ENCODE measurements at regions not wholly inside any gene's neighbourhood (a gene's known extent, or its start where the extent isn't known, plus 50 kb on each side); places are given as distances from the start of the nearest gene placed in this dataset.

GRCh38 chr12:125229878-125230530 is 164.8 kb downstream of the AACS start:
- ChIA-PET POLR2A (no interaction called here), CTCF (ENCODE audit: unreplicated experiment) (no interaction called here)
- H3K4me1 ChIP-seq (ENCODE audit: insufficient read depth, low read length, poor library complexity, severe bottlenecking), result no peaks in the 10 kb centered on the region
- H3K36me3 ChIP-seq (ENCODE audit: insufficient read depth, low read length), result no peaks in the 10 kb centered on the region
- no peak for DNase-seq (ENCODE audit: low spot score)
- no peak overlapping the region for H3K4me2 ChIP-seq (ENCODE audit: low read length)
- no peaks in the 10 kb centered on the region for H3K79me2 ChIP-seq (ENCODE audit: insufficient read depth, low read depth, low read length)
- H3K27ac ChIP-seq (ENCODE audit: low read depth, low read length, poor library complexity, severe bottlenecking), result no peak overlapping the region
- BruUV-seq (replicated peaks), result no TSS peak
- H4K20me1 ChIP-seq (ENCODE audit: insufficient read depth, low read length), result no peaks in the 10 kb centered on the region
- H3K4me3 ChIP-seq (ENCODE audit: low read depth, low read length, poor library complexity, severe bottlenecking), result no peak overlapping the region
- no peaks in the 10 kb centered on the region for H3K9me2 ChIP-seq (ENCODE audit: insufficient read depth, low read length)
- peaks cover 6% of the 10 kb centered on the region; the same call in 1 of the 2 replicates for H3K9me3 ChIP-seq (ENCODE audit: low read length)
- H2AFZ ChIP-seq (ENCODE audit: low read length), result no peak overlapping the region
- intact Hi-C loops (cut with micrococcal nuclease; ENCODE audit: unreplicated experiment), result no loop called here
- TF ChIP-seq EZH2phosphoT487 (IDR thresholded peaks at IDR 0.05; ENCODE audit: borderline replicate concordance, low read depth, low read length) (no peak), CTCF (conservative IDR thresholded peaks at IDR 0.05; ENCODE audit: low read length) (no peak)

DNA sequence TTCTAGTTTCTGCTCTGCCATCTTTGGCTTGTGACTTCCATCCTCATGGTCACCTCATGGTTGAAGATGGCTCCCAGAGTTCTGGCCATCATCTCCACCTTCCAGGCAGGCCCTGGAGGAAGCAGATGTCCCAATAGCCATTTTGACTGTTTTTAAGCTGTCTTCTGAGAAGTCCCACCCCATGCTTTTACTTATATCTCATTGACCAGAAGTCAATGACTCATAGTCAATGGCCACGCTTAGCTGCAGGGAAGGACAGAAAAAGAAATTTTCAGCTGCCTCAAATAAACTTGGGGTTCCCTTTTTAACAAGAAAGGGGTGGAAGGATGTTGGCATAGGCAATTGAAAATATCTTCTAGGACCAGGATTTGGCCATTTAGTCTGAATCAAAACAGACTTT is 168.1 kb downstream of the AACS start:
- DNase-seq (ENCODE audit: low spot score), result no peak
- no peak overlapping the region for H3K4me2 ChIP-seq (ENCODE audit: low read length)
- ChIA-PET CTCF (ENCODE audit: unreplicated experiment) (interaction anchor here (1.2 kb wide), 1 partner anchor 42 kb away, joined by 3 read pairs; no protein-coding TSS in a partner anchor), POLR2A (no interaction called here)
- no peaks in the 10 kb centered on the region for H3K9me3 ChIP-seq (ENCODE audit: low read length)
- intact Hi-C loops (cut with micrococcal nuclease; ENCODE audit: unreplicated experiment), result no loop called here
- H3K9me2 ChIP-seq (ENCODE audit: insufficient read depth, low read length), result no peaks in the 10 kb centered on the region
- H3K27ac ChIP-seq (ENCODE audit: low read depth, low read length, poor library complexity, severe bottlenecking), result no peak overlapping the region
- TF ChIP-seq CTCF (conservative IDR thresholded peaks at IDR 0.05; ENCODE audit: low read length), result no peak
- TF ChIP-seq EZH2phosphoT487 (IDR thresholded peaks at IDR 0.05; ENCODE audit: borderline replicate concordance, low read depth, low read length), result no peak
- H3K4me1 ChIP-seq (ENCODE audit: insufficient read depth, low read length, poor library complexity, severe bottlenecking), result no peaks in the 10 kb centered on the region
- H3K79me2 ChIP-seq (ENCODE audit: insufficient read depth, low read depth, low read length), result no peaks in the 10 kb centered on the region
- no TSS peak for BruUV-seq (replicated peaks)
- no peak overlapping the region for H2AFZ ChIP-seq (ENCODE audit: low read length)
- no peaks in the 10 kb centered on the region for H4K20me1 ChIP-seq (ENCODE audit: insufficient read depth, low read length)
- H3K36me3 ChIP-seq (ENCODE audit: insufficient read depth, low read length), result no peaks in the 10 kb centered on the region
- no peak overlapping the region for H3K4me3 ChIP-seq (ENCODE audit: low read depth, low read length, poor library complexity, severe bottlenecking)

DNA sequence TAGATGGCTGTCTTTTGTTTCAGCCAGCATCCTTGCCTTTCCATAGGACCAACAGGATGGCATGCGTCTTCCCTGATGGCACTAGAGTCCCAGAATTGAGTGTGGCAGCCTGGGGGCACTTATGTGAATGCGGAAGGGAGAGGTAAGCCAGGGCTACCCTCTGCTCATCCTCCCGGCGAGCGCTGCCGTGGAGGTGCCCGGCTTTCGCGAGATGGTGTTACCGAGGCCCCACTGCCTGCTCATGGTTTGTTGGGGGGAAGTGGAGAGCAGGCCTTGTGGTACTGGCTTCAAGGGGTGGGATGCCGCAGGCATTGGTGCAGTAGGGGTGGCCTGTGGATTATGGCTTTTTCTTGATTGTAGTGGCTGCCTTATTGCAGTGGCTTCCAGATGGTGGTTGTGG is 174.3 kb downstream of the AACS start:
- POLR2A ChIA-PET, result interaction anchor here (0.5 to 2.0 kb wide), 2 partner anchors 10 to 21 kb away, joined by 3 to 12 read pairs; no protein-coding TSS in a partner anchor
- no peaks in the 10 kb centered on the region for H3K4me1 ChIP-seq (ENCODE audit: insufficient read depth, low read length, poor library complexity, severe bottlenecking)
- no peak overlapping the region for H3K4me3 ChIP-seq (ENCODE audit: low read depth, low read length, poor library complexity, severe bottlenecking)
- no peak for DNase-seq (ENCODE audit: low spot score)
- no peaks in the 10 kb centered on the region for H4K20me1 ChIP-seq (ENCODE audit: insufficient read depth, low read length)
- H3K4me2 ChIP-seq (ENCODE audit: low read length), result no peak overlapping the region
- no peaks in the 10 kb centered on the region for H3K9me3 ChIP-seq (ENCODE audit: low read length)
- BruUV-seq (replicated peaks), result no TSS peak
- TF ChIP-seq EZH2phosphoT487 (IDR thresholded peaks at IDR 0.05; ENCODE audit: borderline replicate concordance, low read depth, low read length) (no peak), CTCF (conservative IDR thresholded peaks at IDR 0.05; ENCODE audit: low read length) (no peak)
- no peaks in the 10 kb centered on the region for H3K36me3 ChIP-seq (ENCODE audit: insufficient read depth, low read length)
- H3K9me2 ChIP-seq (ENCODE audit: insufficient read depth, low read length), result no peaks in the 10 kb centered on the region
- no peaks in the 10 kb centered on the region for H3K79me2 ChIP-seq (ENCODE audit: insufficient read depth, low read depth, low read length)
- intact Hi-C loops (cut with micrococcal nuclease; ENCODE audit: unreplicated experiment), result loop anchor here (5.0 kb wide), 1 partner anchor 93 kb away; no protein-coding TSS in a partner anchor
- H2AFZ ChIP-seq (ENCODE audit: low read length), result no peak overlapping the region
- CTCF ChIA-PET (ENCODE audit: unreplicated experiment), result interaction anchor here (2.0 kb wide), 1 partner anchor 10 kb away, joined by 6 read pairs; no protein-coding TSS in a partner anchor
- H3K27ac ChIP-seq (ENCODE audit: low read depth, low read length, poor library complexity, severe bottlenecking), result no peak overlapping the region
